ENCODE measurements at regions not wholly inside any gene's neighbourhood (a gene's known extent, or its start where the extent isn't known, plus 50 kb on each side); places are given as distances from the start of the nearest gene placed in this dataset.
"Not testable (repeated sequence)": the region's sequence is repeated elsewhere in the genome, so short reads cannot be mapped to it uniquely, and the experiment has no call there.

DNA sequence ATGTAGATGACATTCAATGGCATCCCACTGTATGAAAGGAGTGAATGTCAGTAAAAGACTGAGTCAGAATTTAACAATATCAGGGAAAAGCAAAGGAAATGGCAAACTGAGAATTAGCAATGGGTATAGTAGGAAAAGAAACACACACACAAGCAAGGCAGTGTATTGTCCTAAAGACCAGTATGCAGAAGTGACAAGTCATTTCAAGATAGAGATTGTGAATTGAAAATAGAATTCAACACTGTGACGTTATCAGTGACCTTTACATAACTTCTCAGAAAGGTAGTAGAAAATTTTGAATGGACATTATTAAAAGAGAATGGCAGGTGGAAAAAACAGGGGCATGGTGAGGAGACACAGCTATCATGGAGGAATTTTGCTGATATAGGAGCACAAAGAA is 1651.4 kb downstream of the NLGN4Y start:
- no CpG with 5 or more reads among the region's 1 CpG for WGBS (ENCODE audit: extremely low coverage, insufficient coverage, insufficient read length)

DNA sequence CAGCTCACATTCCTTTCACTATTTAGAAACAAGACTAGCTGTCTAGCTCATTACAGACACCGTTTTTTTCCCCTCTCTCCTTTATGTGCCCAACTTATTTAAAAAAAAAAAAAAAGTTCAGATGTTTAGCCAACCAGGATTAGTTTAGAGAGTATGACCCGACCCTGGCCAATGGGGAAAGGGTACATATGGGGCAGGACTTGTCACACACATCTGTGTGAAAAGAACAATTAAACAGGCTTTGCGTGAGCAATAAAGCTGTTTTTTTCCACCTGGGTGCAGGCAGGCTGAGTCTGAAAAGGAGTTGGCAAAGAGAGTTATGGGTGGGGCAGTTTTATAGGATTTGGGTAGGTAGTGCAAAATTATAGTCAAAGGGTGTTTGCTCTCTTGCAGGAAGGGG is 1674.5 kb downstream of the CDY2B start:
- not testable (repeated sequence) for H3K36me3 ChIP-seq (ENCODE audit: control insufficient read depth in 1 of 2, insufficient read depth in 2 of 2, low read length in 2 of 2); H2AK5ac ChIP-seq (ENCODE audit: low read length); H2BK5ac ChIP-seq (ENCODE audit: low read depth, low read length, poor library complexity); H4K12ac ChIP-seq (ENCODE audit: low read depth, low read length); H3K23ac ChIP-seq (ENCODE audit: low read length); H2AFZ ChIP-seq (ENCODE audit: insufficient read depth, low read length, poor library complexity); H3K14ac ChIP-seq (ENCODE audit: low read length); H3K4me3 ChIP-seq (ENCODE audit: low read depth, low read length); H4K8ac ChIP-seq (ENCODE audit: low read depth, low read length); H3K79me2 ChIP-seq (ENCODE audit: control insufficient read depth, insufficient read depth, low read length, poor library complexity); H4K91ac ChIP-seq (ENCODE audit: low read depth, low read length); H3K4me2 ChIP-seq (ENCODE audit: low read length); H3K79me1 ChIP-seq (ENCODE audit: low read length); H3K18ac ChIP-seq (ENCODE audit: low read length); H3K9ac ChIP-seq (ENCODE audit: low read length); H3K9me3 ChIP-seq (ENCODE audit: insufficient read depth, low read depth, low read length); H3K27ac ChIP-seq (ENCODE audit: low read depth, low read length); DNase-seq; H3K4me1 ChIP-seq (ENCODE audit: control insufficient read depth in 1 of 2, insufficient read depth in 2 of 2, low read length in 2 of 2); H3K27me3 ChIP-seq (ENCODE audit: insufficient read depth, low read length); H3K4ac ChIP-seq (ENCODE audit: low read depth, low read length); H2BK12ac ChIP-seq (ENCODE audit: low read length); H2BK120ac ChIP-seq (ENCODE audit: insufficient read depth, low read length, poor library complexity)
- no CpG with 5 or more reads among the region's 3 CpGs for WGBS (ENCODE audit: extremely low coverage, insufficient coverage, insufficient read length)

More for the DNA sequence above, 1651.4 kb downstream of the NLGN4Y start:
- H2BK120ac ChIP-seq (ENCODE audit: insufficient read depth, low read length, poor library complexity); H3K4me1 ChIP-seq (ENCODE audit: control insufficient read depth in 1 of 2, insufficient read depth in 2 of 2, low read length in 2 of 2); H4K91ac ChIP-seq (ENCODE audit: low read depth, low read length); H4K8ac ChIP-seq (ENCODE audit: low read depth, low read length); H3K4me2 ChIP-seq (ENCODE audit: low read length); H3K9me3 ChIP-seq (ENCODE audit: insufficient read depth, low read depth, low read length); H3K23ac ChIP-seq (ENCODE audit: low read length); H3K79me1 ChIP-seq (ENCODE audit: low read length); H2AFZ ChIP-seq (ENCODE audit: insufficient read depth, low read length, poor library complexity); H3K9ac ChIP-seq (ENCODE audit: low read length); DNase-seq; H3K4me3 ChIP-seq (ENCODE audit: low read depth, low read length); H3K18ac ChIP-seq (ENCODE audit: low read length); H4K12ac ChIP-seq (ENCODE audit: low read depth, low read length); H3K36me3 ChIP-seq (ENCODE audit: control insufficient read depth in 1 of 2, insufficient read depth in 2 of 2, low read length in 2 of 2); H3K27me3 ChIP-seq (ENCODE audit: insufficient read depth, low read length); H3K14ac ChIP-seq (ENCODE audit: low read length); H2BK12ac ChIP-seq (ENCODE audit: low read length); H2BK5ac ChIP-seq (ENCODE audit: low read depth, low read length, poor library complexity); H3K4ac ChIP-seq (ENCODE audit: low read depth, low read length); H3K27ac ChIP-seq (ENCODE audit: low read depth, low read length); H2AK5ac ChIP-seq (ENCODE audit: low read length); H3K79me2 ChIP-seq (ENCODE audit: control insufficient read depth, insufficient read depth, low read length, poor library complexity): not testable (repeated sequence)

DNA sequence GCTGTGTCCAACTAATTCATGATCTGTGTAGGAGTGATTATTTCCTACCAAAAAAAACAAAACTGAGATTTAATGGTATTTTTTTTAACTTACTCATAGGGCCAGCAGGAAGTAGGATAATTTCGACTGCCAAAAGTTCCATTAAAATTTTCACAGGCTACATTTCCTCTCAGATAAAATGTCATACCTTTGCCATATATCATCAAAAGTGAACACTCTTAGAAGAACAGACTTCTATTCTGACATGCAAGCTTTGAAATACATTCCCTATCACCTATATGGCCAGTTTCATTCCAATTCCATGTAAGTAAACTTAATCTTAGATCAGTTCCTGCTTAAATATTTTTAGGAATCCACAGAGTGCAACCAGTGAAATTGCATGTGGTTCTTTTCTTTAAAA is 1636.7 kb downstream of the CDY2B start:
- not testable (repeated sequence) for H4K12ac ChIP-seq (ENCODE audit: low read depth, low read length); DNase-seq; H4K8ac ChIP-seq (ENCODE audit: low read depth, low read length); H3K79me1 ChIP-seq (ENCODE audit: low read length); H3K18ac ChIP-seq (ENCODE audit: low read length); H3K9ac ChIP-seq (ENCODE audit: low read length); H2BK5ac ChIP-seq (ENCODE audit: low read depth, low read length, poor library complexity); H2BK12ac ChIP-seq (ENCODE audit: low read length); H3K4ac ChIP-seq (ENCODE audit: low read depth, low read length); H2BK120ac ChIP-seq (ENCODE audit: insufficient read depth, low read length, poor library complexity); H2AK5ac ChIP-seq (ENCODE audit: low read length); H3K4me2 ChIP-seq (ENCODE audit: low read length); H3K4me3 ChIP-seq (ENCODE audit: low read depth, low read length); H3K4me1 ChIP-seq (ENCODE audit: control insufficient read depth in 1 of 2, insufficient read depth in 2 of 2, low read length in 2 of 2); H3K9me3 ChIP-seq (ENCODE audit: insufficient read depth, low read depth, low read length); H3K27me3 ChIP-seq (ENCODE audit: insufficient read depth, low read length); H4K91ac ChIP-seq (ENCODE audit: low read depth, low read length); H3K79me2 ChIP-seq (ENCODE audit: control insufficient read depth, insufficient read depth, low read length, poor library complexity); H3K27ac ChIP-seq (ENCODE audit: low read depth, low read length); H3K23ac ChIP-seq (ENCODE audit: low read length); H3K14ac ChIP-seq (ENCODE audit: low read length); H2AFZ ChIP-seq (ENCODE audit: insufficient read depth, low read length, poor library complexity); H3K36me3 ChIP-seq (ENCODE audit: control insufficient read depth in 1 of 2, insufficient read depth in 2 of 2, low read length in 2 of 2)
- no CpG with 5 or more reads among the region's 1 CpG for WGBS (ENCODE audit: extremely low coverage, insufficient coverage, insufficient read length)

DNA sequence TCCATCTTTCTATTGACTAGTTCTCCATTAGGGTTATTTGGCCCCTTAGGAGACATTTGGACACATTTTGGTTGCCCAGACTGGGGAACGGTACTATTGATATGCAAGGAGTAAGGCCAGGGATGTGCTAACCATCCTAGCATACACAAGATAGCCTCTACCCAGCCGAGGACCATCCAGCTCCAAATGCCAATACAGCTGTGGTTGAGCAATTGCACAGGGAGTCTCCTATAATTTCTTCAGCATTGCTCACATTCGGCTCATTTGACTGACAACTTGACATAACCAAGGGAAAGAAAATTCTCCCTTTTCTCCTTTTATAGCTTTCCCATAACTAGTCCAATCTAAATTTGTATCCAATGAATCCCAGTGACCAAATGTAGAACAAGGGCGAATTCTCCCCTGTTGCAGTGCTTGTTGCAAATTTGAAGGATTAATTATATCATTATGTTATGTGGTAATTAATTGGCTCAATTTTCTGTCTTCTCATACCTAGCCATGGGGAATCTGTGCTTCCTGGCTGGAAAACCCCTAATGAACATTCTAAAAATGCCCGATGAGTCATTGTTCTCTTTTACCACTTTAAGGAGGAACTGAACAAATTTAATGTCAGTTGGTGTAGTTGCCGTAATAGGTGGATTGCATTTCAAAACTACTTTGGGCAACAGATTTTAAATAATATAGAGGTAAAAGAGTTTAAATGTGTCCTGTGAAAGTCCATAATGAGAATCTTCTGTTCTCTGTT is 1625.3 kb downstream of the CDY2B start:
- not testable (repeated sequence) for H3K14ac ChIP-seq (ENCODE audit: low read length); H3K4me2 ChIP-seq (ENCODE audit: low read length)
- WGBS (ENCODE audit: extremely low coverage, insufficient coverage, insufficient read length) = no CpG with 5 or more reads among the region's 6 CpGs

More for the DNA sequence above, 1625.3 kb downstream of the CDY2B start:
- not testable (repeated sequence) for H4K8ac ChIP-seq (ENCODE audit: low read depth, low read length); H3K79me1 ChIP-seq (ENCODE audit: low read length); H2BK5ac ChIP-seq (ENCODE audit: low read depth, low read length, poor library complexity); H3K23ac ChIP-seq (ENCODE audit: low read length); H3K79me2 ChIP-seq (ENCODE audit: control insufficient read depth, insufficient read depth, low read length, poor library complexity); H3K9me3 ChIP-seq (ENCODE audit: insufficient read depth, low read depth, low read length); H3K36me3 ChIP-seq (ENCODE audit: control insufficient read depth in 1 of 2, insufficient read depth in 2 of 2, low read length in 2 of 2); H2AK5ac ChIP-seq (ENCODE audit: low read length); H3K4me3 ChIP-seq (ENCODE audit: low read depth, low read length); H4K12ac ChIP-seq (ENCODE audit: low read depth, low read length); DNase-seq; H3K18ac ChIP-seq (ENCODE audit: low read length); H4K91ac ChIP-seq (ENCODE audit: low read depth, low read length); H2BK120ac ChIP-seq (ENCODE audit: insufficient read depth, low read length, poor library complexity); H3K27ac ChIP-seq (ENCODE audit: low read depth, low read length); H2BK12ac ChIP-seq (ENCODE audit: low read length); H2AFZ ChIP-seq (ENCODE audit: insufficient read depth, low read length, poor library complexity); H3K4ac ChIP-seq (ENCODE audit: low read depth, low read length); H3K27me3 ChIP-seq (ENCODE audit: insufficient read depth, low read length); H3K9ac ChIP-seq (ENCODE audit: low read length); H3K4me1 ChIP-seq (ENCODE audit: control insufficient read depth in 1 of 2, insufficient read depth in 2 of 2, low read length in 2 of 2)
